Hindlimb muscle (tissue), 1 donor: ENCODE measurements at regions not wholly inside any gene's neighbourhood (a gene's known extent, or its start where the extent isn't known, plus 50 kb on each side); places are given as distances from the start of the nearest gene placed in this dataset.

Experiments used
- DNase-seq: peaks from one replicate; pipeline ENCODE4 v3.0.0-alpha.2; 2013

DNA sequence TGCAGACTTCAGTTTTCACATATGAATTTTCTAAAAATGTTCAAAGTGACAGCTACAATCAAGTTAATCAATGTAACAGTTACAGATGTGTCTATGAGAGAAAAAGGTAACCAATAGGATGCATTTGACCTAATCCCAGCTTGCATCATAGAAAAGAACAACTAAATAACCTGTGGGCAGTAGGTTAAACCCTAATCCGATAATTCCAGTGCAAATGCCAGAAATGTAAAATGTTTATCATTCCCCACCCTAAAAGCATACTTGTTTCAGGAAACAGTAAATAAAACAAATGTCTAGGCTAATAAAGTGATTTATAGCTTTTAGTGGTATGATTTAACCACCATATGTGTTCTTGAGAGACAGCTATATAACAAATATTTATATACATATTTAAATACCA, 592.6 kb downstream of the PRELID2 start:
- DNase-seq: no peak

DNA sequence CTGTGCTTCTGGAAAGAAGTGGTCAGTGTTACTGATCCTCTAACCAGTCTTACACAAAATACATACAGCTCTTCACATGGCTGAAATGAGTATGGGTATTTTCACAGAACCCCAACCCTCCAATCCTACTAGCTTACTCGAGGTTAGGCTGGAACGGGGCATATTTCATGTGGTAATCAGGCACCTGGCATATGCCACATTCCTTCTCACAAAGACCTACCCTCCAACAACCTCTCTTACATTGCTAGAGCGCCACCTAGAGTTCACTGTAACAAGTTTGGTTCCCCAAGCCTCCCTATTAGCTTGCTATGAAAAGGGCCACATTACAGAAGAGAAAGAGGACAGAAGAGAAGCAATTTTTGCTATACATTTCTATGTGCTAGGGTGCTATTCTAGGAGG, 597.3 kb downstream of the PRELID2 start:
- DNase-seq: no peak

DNA sequence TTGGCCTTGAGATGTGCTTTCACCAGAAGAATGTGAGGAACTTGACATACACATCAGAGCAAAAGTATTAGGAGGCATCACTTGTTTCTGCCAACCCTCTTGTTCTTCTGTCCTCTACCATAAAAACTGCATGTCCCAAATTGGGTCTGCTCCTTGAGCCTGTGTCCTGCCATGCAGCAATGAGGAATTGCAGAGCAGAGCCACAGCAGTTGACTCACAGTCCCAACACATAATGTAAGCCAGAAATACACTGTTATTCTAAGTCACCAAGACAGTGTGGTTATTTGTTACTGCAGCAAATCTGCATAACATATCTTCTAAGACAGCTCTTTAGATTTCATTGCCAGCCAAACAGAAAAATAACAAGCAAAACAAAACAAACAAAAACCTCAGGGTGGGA, 598.2 kb downstream of the PRELID2 start:
- DNase-seq: no peak

- DNase-seq: no peak
These were observed 599.0 kb downstream of the PRELID2 start for GRCh38 chr5:145236127-145236526.

- no peak for DNase-seq
These were observed 601.7 kb downstream of the PRELID2 start for GRCh38 chr5:145233461-145233860.

DNA sequence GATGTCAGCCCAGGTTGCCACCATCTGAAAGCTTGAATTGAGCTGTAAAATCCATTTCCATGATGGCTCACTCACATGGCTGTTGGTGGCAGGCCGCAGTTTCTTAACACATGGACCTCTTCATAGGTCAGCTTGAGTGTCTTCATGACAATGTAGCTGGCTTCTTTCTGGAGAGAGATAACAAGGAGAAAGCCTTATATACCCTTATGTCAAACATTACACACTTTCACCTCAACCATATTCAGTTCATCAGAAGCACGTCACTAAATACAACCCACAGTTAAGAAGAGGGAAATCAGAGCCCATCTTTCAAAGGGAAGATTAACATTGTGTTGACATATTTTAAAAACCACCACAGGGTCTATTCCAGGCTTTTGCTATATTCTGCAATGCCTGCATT, 604.4 kb downstream of the PRELID2 start:
- no peak for DNase-seq

DNA sequence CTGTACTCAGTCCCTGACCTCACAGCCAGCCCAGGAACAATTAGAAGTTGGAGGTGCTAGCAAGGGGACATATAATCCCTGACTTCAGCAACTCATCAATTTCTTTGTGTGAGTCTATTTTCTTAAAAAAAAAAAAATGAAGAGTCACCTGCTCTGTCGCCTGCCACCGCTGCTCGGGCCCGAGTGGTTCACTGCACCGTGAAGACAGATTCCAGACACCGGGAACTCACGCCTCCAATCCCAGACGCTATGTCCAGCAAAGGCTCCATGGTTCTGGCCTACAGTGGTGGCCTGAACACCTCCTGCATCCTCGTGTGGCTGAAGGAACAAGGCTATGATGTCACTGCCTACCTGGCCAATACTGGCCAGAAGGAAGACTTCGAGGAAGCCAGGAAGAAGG, 606.6 kb downstream of the PRELID2 start:
- DNase-seq: no peak

GRCh38 chr5:145227881-145228280, 607.3 kb downstream of the PRELID2 start:
- DNase-seq: no peak

DNA sequence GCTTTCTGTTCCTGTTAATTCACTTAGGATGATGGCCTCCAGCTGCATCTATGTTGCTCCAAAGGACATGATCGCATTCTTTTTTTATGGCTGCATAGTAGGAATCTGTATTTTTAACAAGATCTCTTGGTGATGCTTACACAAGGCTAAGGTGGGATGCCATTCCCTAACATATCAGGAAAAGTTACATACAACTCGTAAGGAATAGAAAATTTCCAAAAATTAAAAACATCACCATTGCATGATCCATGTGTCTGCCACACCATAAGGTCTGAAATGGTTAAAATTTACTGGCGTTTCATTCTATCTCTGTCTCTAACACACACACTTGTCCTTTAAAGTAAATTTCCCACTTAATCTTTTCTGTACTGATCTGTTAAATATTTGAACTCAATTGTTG, 608.4 kb downstream of the PRELID2 start:
- DNase-seq: no peak

DNA sequence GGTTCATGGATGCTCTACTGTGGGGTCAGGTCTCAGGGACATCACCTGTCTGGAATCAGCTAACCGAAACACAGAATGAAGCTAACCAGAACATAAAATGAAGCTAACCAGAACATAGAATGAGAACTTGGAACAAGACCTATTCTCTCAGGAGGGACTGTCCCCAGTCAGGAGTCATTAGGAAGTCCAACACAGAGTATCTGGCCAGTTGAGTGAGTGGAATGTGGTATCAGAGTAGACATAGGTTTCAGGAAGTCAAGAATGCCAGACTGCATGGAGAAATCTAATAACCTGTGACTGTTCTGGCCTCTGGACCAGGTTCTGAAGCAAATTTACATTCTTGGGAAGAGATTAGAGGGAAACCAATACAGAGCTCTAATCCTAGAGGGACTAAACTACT, 609.6 kb downstream of the PRELID2 start:
- no peak for DNase-seq

DNA sequence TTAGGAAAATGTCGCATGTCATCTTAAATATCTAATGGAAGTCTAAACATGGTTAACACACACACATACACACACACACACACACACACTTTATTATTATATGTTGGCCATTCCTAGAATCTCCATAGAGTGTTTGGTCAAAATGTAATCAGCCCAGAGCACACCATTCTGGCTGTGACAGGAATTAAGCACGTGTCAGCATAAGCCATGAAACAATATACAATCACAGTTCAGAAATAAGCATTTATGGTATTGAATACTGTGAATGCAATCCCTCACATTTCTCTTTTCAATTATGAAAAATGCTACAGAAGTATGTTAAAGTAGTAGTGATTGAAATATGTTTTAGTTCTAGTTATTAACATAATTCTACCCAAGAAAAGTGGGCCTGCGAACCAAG, 611.6 kb downstream of the PRELID2 start:
- no peak for DNase-seq

DNA sequence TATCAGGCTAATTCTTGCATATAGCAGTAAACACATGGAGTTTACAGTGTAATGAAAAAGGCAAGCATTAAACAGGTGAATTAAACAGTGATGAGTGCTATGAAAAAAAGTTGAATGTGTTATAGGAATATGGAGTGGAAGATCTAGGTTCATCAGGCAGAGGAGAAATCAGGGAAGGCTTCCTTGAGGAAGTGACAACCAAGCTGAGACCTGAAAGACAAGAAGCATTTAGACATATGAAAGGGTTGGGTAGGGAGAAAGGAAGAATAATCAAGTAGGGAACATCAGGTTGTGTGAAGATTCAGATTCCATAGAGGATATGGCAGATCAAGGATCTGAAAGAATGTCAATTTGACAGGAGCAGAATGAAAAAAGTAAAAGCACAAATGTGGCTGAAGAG, 612.5 kb downstream of the PRELID2 start:
- no peak for DNase-seq

GRCh38 chr5:145221416-145221815, 613.7 kb downstream of the PRELID2 start:
- no peak for DNase-seq

- DNase-seq: no peak
These were observed 614.7 kb downstream of the PRELID2 start for GRCh38 chr5:145220481-145220880.

- no peak for DNase-seq
These were observed 616.2 kb downstream of the PRELID2 start for GRCh38 chr5:145218982-145219381.

GRCh38 chr5:145218019-145218418, 617.1 kb downstream of the PRELID2 start:
- DNase-seq: no peak

DNA sequence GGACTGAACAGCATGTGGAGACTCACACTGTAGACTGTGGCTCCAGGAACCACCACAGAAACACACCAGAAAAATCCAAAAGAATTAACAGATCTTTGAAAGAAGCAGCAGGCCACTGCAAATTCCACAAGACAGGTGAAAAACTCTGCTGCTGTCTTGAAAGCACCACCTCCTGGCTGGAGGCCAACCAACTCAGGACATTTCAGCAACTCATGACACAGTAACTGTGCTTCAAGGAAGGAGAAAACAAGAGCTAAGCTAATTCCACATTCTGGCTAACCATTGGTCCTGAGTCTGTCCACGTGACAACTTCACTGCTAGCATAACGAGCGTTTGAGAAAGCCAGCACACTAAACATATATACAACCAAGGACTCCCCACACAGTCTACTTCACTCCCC, 625.1 kb downstream of the PRELID2 start:
- no peak for DNase-seq

DNA sequence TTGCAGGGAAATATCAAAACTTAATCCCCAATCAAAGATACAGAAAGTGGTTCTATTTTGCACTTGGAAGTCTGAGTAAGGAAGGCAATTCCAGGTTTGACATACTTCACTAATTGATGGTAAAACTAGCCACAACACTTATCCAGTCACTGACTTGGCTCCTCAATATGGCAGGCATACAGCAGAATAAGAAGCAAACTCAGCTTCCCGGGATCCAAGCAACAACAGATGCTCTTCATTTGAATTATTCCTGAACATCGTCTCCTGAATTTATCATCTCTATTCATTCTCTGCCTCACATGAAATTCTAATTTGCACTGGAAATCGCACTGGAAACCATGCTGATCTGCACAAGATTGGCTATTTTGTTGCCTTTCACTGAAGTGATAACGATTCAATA, 629.6 kb downstream of the PRELID2 start:
- DNase-seq: no peak

DNA sequence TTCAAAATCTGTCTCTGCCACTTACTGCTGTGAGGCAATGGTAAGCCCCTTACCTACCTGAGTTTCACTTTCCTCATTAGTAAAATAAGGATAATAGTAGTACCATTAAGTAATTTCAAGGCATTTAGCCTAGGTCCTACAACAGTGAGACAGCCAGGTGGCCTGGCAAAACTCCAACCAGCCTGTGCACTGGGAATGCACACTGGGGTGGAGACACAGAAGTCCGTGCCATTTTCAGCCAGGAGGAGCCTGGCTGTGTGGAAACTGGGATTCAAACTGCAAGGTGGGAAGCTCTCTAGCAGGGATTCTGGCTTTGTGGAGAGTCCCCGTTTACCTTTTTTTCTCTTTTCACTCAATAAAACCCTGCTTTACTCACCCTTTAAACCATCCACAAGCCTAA, 630.4 kb downstream of the PRELID2 start:
- DNase-seq: no peak

- no peak for DNase-seq
These were observed 631.9 kb downstream of the PRELID2 start for GRCh38 chr5:145203193-145203592.

GRCh38 chr5:145198525-145199260, 636.4 kb downstream of the PRELID2 start:
- no peak for DNase-seq

DNA sequence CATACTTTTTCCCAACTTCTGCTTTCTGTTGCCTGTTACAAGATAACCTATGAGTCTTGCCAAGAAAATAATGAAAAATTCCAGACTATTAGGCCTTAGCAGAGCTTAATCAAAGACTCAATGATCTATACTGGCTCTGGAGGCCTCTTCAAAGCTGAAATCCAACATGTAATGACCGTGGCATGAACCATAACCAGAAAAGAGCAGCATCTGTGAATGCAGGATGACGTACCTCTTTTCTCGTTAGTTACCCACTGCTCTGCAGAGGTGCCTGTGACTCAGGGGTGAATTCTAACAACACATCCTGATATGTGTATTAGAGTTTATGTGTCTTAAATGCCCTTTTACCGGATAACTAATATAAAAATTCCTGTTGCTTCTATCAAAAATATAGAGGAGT, 645.4 kb downstream of the PRELID2 start:
- no peak for DNase-seq

DNA sequence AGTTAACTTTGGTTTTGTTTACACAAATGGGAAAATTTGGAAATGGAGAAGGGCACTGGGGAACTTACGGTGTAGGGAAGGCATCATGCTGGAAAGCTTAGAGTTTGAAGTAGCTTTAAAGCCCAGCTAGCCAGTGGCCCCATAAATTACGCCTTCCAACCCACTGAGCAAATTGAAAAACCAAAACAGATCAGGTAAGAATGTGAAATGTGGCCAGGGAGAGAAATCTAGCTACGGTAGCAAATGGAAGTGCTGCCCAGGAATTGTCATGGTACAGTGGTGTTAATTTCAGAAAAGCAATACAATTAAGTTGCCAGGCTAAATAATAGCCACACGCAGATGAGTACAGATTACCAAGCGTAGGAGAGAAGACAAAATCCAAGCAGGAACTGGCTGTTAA, 654.8 kb downstream of the PRELID2 start:
- no peak for DNase-seq

- DNase-seq: no peak
These were observed 656.3 kb downstream of the PRELID2 start for GRCh38 chr5:145178641-145179523.
